Smooth muscle cell (in vitro differentiated cells): ENCODE measurements at regions not wholly inside any gene's neighbourhood (a gene's known extent, or its start where the extent isn't known, plus 50 kb on each side); places are given as distances from the start of the nearest gene placed in this dataset.

ENCODE experiments used
- DNase-seq: peaks from one replicate; lab custom pipeline; 2025; ENCODE audit not compliant: unreplicated experiment; lab: John Stamatoyannopoulos, UW
- H2AFZ ChIP-seq: fragments of 200-600 bp; sonication (generic); 2 replicates; pipeline ENCODE4 v1.6.0; 2016; ENCODE audit warnings: antibody characterized with exemption, low read depth, mild to moderate bottlenecking
- H3F3A ChIP-seq: fragments of 200-600 bp; sonication (generic); 2 replicates; pipeline ENCODE4 v1.6.0; 2017; ENCODE audit warnings: antibody characterized with exemption, low read depth
- H3K27ac ChIP-seq: fragments of 200-600 bp; sonication (generic); 2 replicates; pipeline ENCODE4 v1.5.1; 2016; ENCODE audit warnings: low read depth, mild to moderate bottlenecking
- H3K27me3 ChIP-seq: fragments of 200-600 bp; sonication (generic); 2 replicates; pipeline ENCODE4 v1.6.1; 2016; ENCODE audit warnings: low read depth, mild to moderate bottlenecking
- H3K36me3 ChIP-seq: fragments of 200-600 bp; sonication (generic); 2 replicates; pipeline ENCODE4 v1.5.1; 2016; ENCODE audit warnings: low read depth
- H3K4me1 ChIP-seq: fragments of 200-600 bp; sonication (generic); 2 replicates; pipeline ENCODE4 v1.5.1; 2016; ENCODE audit warnings: low read depth
- H3K4me2 ChIP-seq: fragments of 200-600 bp; sonication (generic); 2 replicates; pipeline ENCODE4 v1.6.0; 2016; ENCODE audit warnings: mild to moderate bottlenecking
- H3K4me3 ChIP-seq: fragments of 200-600 bp; sonication (generic); 2 replicates; pipeline ENCODE4 v1.5.1; 2016; ENCODE audit warnings: mild to moderate bottlenecking
- H3K79me2 ChIP-seq: fragments of 200-600 bp; sonication (generic); 2 replicates; pipeline ENCODE4 v1.6.0; 2016; ENCODE audit warnings: low read depth, mild to moderate bottlenecking
- H3K9ac ChIP-seq: fragments of 200-600 bp; sonication (generic); 2 replicates; pipeline ENCODE4 v1.6.0; 2016; ENCODE audit warnings: low read depth
- H3K9me3 ChIP-seq: fragments of 200-600 bp; sonication (generic); replicated peaks from 2 replicates; pipeline ENCODE4 v1.5.1; 2016; ENCODE audit warnings: low read depth
- H4K20me1 ChIP-seq: fragments of 200-600 bp; sonication (generic); 2 replicates; pipeline ENCODE4 v1.6.0; 2016; ENCODE audit warnings: low read depth
- CTCF ChIP-seq: fragments of 200-600 bp; sonication (generic); IDR thresholded peaks from 2 replicates; pipeline ENCODE4 v1.5.1; 2017; ENCODE audit warnings: borderline replicate concordance, mild to moderate bottlenecking, antibody characterized with exemption; ENCODE audit not compliant: insufficient read depth, poor library complexity, severe bottlenecking
- WGBS: methylation state at CpG from one replicate; pipeline ENCODE4 v1.1.7; 2016; ENCODE audit warnings: low lambda C conversion rate; 5-methylcytosine and 5-hydroxymethylcytosine counted together

GRCh38 chr21:28397040-28397439 is 595.6 kb downstream of the LTN1 start:
- Histone ChIP-seq H3F3A (no peaks in the 10 kb centered on the region), H2AFZ (no peak overlapping the region), H3K4me3 (no peak overlapping the region), H3K9ac (no peak overlapping the region), H3K4me1 (no peaks in the 10 kb centered on the region), H3K9me3 (no peaks in the 10 kb centered on the region), H3K36me3 (no peaks in the 10 kb centered on the region), H3K27me3 (no peaks in the 10 kb centered on the region), H4K20me1 (no peaks in the 10 kb centered on the region), H3K27ac (no peak overlapping the region), H3K79me2 (no peaks in the 10 kb centered on the region), H3K4me2 (no peak overlapping the region)
- no peak for TF ChIP-seq CTCF
- DNase-seq: no peak

- H2AFZ ChIP-seq: no peak overlapping the region
- H3K27ac ChIP-seq: no peak overlapping the region
- WGBS: 75% methylated on average over 5 of the region's 5 CpGs
- H3K4me1 ChIP-seq: no peaks in the 10 kb centered on the region
- no peaks in the 10 kb centered on the region for H4K20me1 ChIP-seq
- no peaks in the 10 kb centered on the region for H3K36me3 ChIP-seq
- TF ChIP-seq CTCF: no peak
- no peak for DNase-seq
- no peak overlapping the region for H3K9ac ChIP-seq
- H3K79me2 ChIP-seq: no peaks in the 10 kb centered on the region
- no peaks in the 10 kb centered on the region for H3K27me3 ChIP-seq
- H3F3A ChIP-seq: no peaks in the 10 kb centered on the region
- no peak overlapping the region for H3K4me3 ChIP-seq
- H3K9me3 ChIP-seq: no peaks in the 10 kb centered on the region
- no peak overlapping the region for H3K4me2 ChIP-seq
Measured at GRCh38 chr21:28396421-28396820, 596.3 kb downstream of the LTN1 start.

GRCh38 chr21:28393279-28393678 is 599.4 kb downstream of the LTN1 start:
- Histone ChIP-seq H3F3A (no peaks in the 10 kb centered on the region), H3K4me1 (no peaks in the 10 kb centered on the region), H3K27ac (no peak overlapping the region), H3K4me2 (no peak overlapping the region), H3K9ac (no peak overlapping the region), H2AFZ (no peak overlapping the region), H3K4me3 (no peak overlapping the region), H3K9me3 (no peaks in the 10 kb centered on the region), H4K20me1 (no peaks in the 10 kb centered on the region), H3K36me3 (no peaks in the 10 kb centered on the region), H3K27me3 (no peaks in the 10 kb centered on the region), H3K79me2 (no peaks in the 10 kb centered on the region)
- 87% methylated on average over 7 of the region's 7 CpGs for WGBS
- DNase-seq: no peak
- TF ChIP-seq CTCF: no peak

GRCh38 chr21:28391938-28392849 is 600.5 kb downstream of the LTN1 start:
- H3K4me3 ChIP-seq: no peak overlapping the region
- H3K9me3 ChIP-seq: no peaks in the 10 kb centered on the region
- no peaks in the 10 kb centered on the region for H3K27me3 ChIP-seq
- H3K27ac ChIP-seq: no peak overlapping the region
- H2AFZ ChIP-seq: no peak overlapping the region
- no peaks in the 10 kb centered on the region for H3F3A ChIP-seq
- H3K79me2 ChIP-seq: no peaks in the 10 kb centered on the region
- DNase-seq: no peak
- H3K36me3 ChIP-seq: no peaks in the 10 kb centered on the region
- H3K4me2 ChIP-seq: no peak overlapping the region
- 70% methylated on average over 3 of the region's 3 CpGs for WGBS
- no peaks in the 10 kb centered on the region for H3K4me1 ChIP-seq
- H3K9ac ChIP-seq: no peak overlapping the region
- H4K20me1 ChIP-seq: no peaks in the 10 kb centered on the region
- TF ChIP-seq CTCF: no peak
